Activated CD8-positive, alpha-beta memory T cell treated with anti-CD3 and anti-CD28 coated beads for 36 hours (primary cell): ENCODE measurements at regions not wholly inside any gene's neighbourhood (a gene's known extent, or its start where the extent isn't known, plus 50 kb on each side); places are given as distances from the start of the nearest gene placed in this dataset.

ENCODE experiments used
- CTCF ChIA-PET: fragments of 350-600 bp; sonication (Branson Sonifier 250); formaldehyde crosslinking; loops from one replicate; lab custom pipeline; 2021; ENCODE audit warnings: antibody characterized with exemption; lab: Charles Lee
- POLR2A ChIA-PET: fragments of 350-600 bp; sonication (Branson Sonifier 250); formaldehyde crosslinking; loops from one replicate; lab custom pipeline; 2021; ENCODE audit warnings: antibody characterized with exemption; lab: Charles Lee

- CTCF ChIA-PET = no interaction called here
- POLR2A ChIA-PET = no interaction called here
These were observed 749.0 kb upstream of the ZEB2 start for GRCh38 chr2:145268931-145269330.

DNA sequence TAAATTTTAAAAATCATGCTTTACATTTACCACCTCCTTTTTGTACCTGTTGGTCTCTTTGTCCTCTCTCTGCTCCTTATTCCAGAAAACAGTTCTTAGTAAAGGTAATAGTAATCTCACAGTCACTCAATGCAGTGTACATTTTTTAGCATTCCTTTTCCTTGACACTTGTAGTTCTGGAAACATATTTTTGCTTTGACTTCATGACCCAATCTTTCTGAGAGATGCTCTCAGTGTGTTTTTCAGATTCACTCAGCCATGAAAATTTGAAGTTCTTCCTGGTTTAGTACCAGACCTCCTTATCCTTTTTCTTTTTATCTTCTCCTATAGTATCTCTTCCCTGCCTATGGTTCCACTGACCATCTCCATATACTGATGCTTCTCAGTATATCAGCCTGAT, 747.5 kb upstream of the ZEB2 start:
- CTCF ChIA-PET = no interaction called here
- POLR2A ChIA-PET = no interaction called here

- POLR2A ChIA-PET = no interaction called here
- CTCF ChIA-PET = no interaction called here
These were observed 745.3 kb upstream of the ZEB2 start for GRCh38 chr2:145265244-145265643.

DNA sequence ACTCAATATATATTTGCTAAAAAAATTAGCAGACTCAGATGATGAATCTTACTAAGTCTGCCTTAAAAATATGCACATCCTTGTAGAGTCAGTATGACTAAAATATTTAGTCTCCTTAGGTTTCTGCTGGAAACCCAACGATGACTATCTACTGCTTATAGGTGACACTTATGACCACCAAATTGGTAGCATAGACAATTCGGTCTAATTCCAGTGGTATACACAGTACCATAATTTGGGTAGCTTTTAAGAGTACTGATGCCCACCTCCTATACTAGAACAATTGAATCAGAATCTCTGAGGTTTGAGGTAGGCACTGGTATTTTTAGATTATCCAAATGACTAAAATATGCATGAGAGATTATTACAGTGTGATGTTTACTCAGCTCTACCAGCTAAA, 740.8 kb upstream of the ZEB2 start:
- ChIA-PET POLR2A (no interaction called here), CTCF (no interaction called here)

- ChIA-PET POLR2A (no interaction called here), CTCF (no interaction called here)
These were observed 740.2 kb upstream of the ZEB2 start for GRCh38 chr2:145260081-145260480.

DNA sequence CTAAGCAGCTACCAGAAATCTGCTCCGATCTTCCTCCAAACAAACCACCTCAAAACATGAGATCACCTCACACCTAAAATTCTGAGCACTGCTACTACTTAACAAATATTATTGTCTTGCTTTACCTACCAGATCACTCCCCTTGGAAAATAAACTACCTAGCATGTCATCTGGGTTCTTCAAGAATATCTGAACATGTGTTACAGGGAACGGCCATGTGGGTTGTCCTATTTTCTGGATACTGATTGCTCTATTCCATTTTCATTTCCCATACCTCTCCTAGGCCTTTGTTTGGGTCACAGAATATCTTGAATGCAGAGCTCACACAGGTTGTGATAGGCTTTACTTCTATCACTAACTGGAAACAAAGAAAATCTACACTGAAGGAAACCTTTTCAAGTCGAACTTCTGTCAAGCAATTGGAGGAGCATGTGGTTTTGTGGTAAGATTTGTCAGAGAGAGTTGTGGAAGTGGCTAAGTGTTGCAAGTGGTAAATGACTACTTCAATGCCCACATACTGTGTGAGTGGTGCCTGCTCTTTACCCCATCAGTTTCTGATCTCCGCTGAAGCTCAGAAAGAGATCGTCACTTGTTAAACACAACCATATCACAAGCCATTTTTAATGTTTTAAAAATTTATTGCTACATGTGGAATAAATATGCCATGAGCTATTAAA, 739.1 kb upstream of the ZEB2 start:
- ChIA-PET POLR2A (no interaction called here), CTCF (no interaction called here)

DNA sequence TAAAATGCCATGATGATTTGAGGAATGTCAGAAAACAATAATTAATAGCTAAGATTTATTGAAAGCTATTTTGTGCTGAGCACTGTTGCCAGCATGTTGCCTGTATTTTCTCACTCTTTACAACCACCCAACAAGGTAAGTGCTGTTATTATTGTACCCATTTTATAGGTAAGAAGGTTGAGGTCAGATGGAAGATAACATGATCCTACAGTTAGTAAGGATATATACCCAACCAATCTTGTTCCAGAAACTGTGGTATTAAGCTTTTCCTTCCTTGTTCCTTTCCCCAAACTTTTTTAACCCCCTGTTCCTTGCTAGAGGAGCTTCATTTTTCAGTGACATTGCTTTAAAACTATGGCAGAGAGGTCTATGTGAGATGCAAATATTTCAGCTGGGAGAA, 738.0 kb upstream of the ZEB2 start:
- CTCF ChIA-PET = no interaction called here
- POLR2A ChIA-PET = no interaction called here

- POLR2A ChIA-PET = no interaction called here
- CTCF ChIA-PET = interaction anchor here (0.6 kb wide), 1 partner anchor 1063 kb away, joined by 5 read pairs; no protein-coding TSS in a partner anchor
These were observed 736.6 kb upstream of the ZEB2 start for GRCh38 chr2:145256551-145256950.

GRCh38 chr2:145254291-145254690, 734.4 kb upstream of the ZEB2 start:
- ChIA-PET CTCF (no interaction called here), POLR2A (no interaction called here)

DNA sequence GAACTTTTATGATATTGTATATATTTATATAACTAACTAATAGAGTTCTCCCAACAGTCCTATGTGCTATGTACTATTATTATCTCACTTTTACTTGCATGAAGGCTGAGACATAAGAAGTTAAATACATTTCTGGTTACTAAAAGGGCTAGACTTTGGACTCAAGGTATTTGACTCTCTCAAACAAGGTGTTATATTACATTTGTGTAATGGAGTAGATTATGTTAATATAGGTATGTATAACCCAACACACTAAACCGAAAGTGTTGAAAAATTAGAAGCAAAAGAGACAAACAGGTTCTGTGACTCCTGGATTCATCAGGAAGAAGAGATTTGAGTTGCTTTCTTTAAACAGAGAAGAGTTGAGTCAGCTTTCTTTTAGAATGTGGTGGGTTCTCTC, 733.6 kb upstream of the ZEB2 start:
- ChIA-PET CTCF (no interaction called here), POLR2A (no interaction called here)

DNA sequence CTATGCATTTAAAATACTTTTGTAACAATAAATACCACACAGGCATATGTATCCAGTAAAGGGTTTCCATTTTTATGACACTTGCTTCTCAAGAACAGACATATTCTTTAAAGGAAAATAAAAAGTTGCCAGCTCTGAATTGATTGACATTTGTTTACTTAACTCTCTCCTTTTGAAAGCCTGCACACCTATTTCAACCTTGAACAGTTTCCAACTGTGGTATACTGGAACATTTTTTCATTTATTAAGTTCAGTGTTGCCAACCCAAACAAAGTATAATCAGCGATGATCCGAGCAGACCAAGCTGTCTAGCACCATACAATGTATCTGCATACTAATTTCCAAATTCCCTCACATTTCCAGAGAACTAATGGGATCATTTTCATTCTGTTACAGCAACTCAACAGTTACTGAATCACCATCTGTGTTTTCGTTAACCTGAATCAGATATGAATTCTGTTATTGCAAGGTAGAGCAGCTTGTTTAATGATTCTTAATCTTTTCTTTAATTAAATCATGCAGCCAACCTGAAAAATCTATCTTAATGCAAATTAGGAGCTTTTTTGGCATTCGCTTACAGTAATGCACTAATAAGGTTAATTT, 725.5 kb upstream of the ZEB2 start:
- ChIA-PET POLR2A (no interaction called here), CTCF (no interaction called here)

DNA sequence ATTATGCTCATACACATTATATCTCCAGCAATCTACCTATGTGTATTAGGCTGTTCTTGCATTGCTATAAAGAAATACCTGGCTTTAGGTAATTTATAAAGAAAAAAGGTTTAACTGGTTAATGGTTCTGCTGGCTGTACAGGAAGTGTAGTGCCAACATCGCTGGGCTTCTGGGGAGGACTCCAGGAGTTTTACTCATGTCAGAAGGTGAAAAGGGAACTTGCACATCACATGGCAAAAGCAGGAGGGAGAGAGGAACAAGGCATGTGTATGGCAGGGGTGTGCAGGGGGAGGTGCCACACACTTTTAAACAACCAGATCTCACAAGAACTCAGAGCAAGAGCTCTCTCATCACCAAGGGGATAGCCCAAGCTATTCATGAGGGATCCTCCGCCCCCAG, 715.4 kb upstream of the ZEB2 start:
- POLR2A ChIA-PET = no interaction called here
- CTCF ChIA-PET = no interaction called here

DNA sequence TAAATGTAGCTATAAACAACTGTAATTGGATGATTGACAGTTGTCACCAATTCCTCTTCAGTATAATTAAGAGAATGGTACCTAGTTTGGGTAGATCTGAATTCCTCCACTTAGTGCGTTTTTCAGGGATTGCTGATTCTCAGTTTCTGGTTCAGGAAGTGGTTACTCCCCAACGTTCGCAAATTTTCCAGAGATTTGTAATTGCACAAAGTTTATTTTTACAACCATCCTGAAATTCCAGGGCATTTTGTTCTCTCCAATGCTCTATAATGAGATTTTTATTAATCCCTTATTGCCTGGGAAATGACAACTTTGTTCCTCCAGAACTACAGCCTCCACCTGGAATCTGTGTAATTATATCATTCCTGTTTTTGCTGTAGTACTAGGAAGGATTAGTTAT, 710.6 kb upstream of the ZEB2 start:
- ChIA-PET POLR2A (no interaction called here), CTCF (no interaction called here)

GRCh38 chr2:145228506-145228905, 708.6 kb upstream of the ZEB2 start:
- ChIA-PET CTCF (no interaction called here), POLR2A (no interaction called here)

- POLR2A ChIA-PET = no interaction called here
- CTCF ChIA-PET = no interaction called here
These were observed 707.0 kb upstream of the ZEB2 start for GRCh38 chr2:145226901-145227300.

GRCh38 chr2:145221516-145221915, 701.6 kb upstream of the ZEB2 start:
- POLR2A ChIA-PET = no interaction called here

GRCh38 chr2:145221032-145221431, 701.1 kb upstream of the ZEB2 start:
- POLR2A ChIA-PET = no interaction called here
- CTCF ChIA-PET = no interaction called here

More at GRCh38 chr2:145221516-145221915, 701.6 kb upstream of the ZEB2 start:
- CTCF ChIA-PET = no interaction called here

DNA sequence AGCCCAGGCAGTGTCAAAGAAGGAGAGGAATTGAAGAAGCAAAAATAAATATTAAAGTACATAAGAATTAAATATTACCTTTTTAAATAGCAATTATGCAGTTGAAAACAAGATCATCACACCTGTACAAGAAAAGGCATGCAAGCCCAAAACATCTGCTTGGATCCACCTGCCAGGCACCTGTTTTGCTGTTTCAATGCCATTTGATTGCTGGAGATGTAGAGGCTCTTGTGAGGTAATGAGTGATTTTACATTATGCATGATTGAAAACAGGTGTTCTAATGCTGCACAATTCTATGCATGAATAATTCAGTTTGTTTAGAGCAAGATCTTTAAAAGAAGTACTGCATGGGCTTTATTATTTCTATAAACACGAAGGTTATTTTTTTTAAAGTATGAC, 700.6 kb upstream of the ZEB2 start:
- POLR2A ChIA-PET = no interaction called here
- CTCF ChIA-PET = no interaction called here

GRCh38 chr2:145207884-145208283, 688.0 kb upstream of the ZEB2 start:
- ChIA-PET POLR2A (no interaction called here), CTCF (no interaction called here)

DNA sequence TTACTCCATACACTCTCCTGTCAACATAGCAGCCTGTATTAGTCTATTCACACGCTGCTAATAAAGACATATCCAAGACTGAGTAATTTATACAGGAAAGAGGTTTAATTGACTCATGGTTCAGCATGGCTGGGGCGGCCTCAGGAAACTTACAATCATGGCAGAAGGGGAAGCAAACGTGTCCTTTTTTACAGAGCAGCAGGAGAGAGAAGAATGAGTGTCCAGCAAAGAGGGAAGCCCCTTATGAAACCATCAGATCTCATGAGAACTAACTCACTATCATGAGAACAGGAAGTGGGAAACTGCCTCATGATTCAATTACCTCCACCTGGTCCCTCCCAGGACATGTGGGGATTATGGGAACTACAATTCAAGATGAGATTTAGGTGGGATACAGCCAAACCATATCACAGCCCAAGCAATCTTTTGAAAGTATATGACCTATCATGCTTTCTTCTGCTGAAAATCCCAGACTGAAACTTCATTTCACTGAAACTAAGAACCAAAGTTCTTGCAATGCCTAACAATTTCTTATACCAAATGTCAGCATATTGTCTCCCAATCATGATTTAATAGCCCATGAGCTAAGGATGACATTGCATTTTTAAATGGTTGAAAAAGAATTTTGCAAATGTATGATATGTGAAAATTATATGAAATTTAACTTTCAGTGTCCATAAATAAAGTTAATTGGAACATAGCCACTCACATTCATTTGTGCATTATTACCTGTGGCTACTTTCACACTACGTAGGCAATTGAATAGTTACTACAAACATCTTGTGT, 686.8 kb upstream of the ZEB2 start:
- CTCF ChIA-PET = no interaction called here
- POLR2A ChIA-PET = no interaction called here

DNA sequence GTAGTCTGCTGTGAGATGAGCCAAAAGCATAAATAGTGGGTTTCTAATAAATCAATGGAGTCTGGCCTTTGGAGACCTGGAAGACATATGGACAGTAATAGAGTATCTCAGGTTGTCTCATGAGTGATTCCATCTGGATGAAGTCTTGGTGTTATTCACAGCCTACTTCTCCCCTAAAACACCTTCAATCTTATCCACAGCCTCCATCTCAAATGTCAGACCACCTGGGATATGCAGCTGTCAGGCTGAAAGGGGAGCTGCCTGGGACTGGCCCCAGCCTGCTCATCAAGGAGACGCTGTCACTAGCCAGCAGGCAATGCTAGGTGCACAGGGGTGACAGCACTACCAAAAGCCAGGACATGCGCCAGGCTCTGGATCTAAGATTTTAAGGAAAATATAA, 684.0 kb upstream of the ZEB2 start:
- ChIA-PET POLR2A (no interaction called here), CTCF (no interaction called here)
